Liver (tissue), 7 donors: ENCODE measurements at regions not wholly inside any gene's neighbourhood (a gene's known extent, or its start where the extent isn't known, plus 50 kb on each side); places are given as distances from the start of the nearest gene placed in this dataset.

Experiments
- DNase-seq: peaks from one replicate; pipeline ENCODE4 v3.0.0-alpha.2; 2017; ENCODE audit warnings: low spot score
- H3K27ac ChIP-seq, 2 donors: one replicate each; pipeline ENCODE4 v1.7.0; 2013; ENCODE audit warnings: inconsistent platforms in 2 of 2, low read length in 2 of 2, control low read depth in 1 of 2, low read depth in 1 of 2, mild to moderate bottlenecking in 1 of 2
- H3K27me3 ChIP-seq, 4 donors: one replicate each; pipeline versions ENCODE4 v1.6.1 to v1.7.0; 2013; ENCODE audit warnings: low read length in 3 of 4, inconsistent platforms in 1 of 4, mild to moderate bottlenecking in 1 of 4, moderate library complexity in 1 of 4; ENCODE audit not compliant: control insufficient read depth in 4 of 4, insufficient read depth in 4 of 4
- H3K36me3 ChIP-seq, 4 donors: one replicate each; pipeline versions ENCODE4 v1.6.1 to v1.7.0; 2013; ENCODE audit warnings: low read length in 3 of 4, mild to moderate bottlenecking in 3 of 4, low read depth in 1 of 4, moderate library complexity in 1 of 4; ENCODE audit not compliant: control insufficient read depth in 4 of 4, insufficient read depth in 3 of 4
- H3K4me1 ChIP-seq, 4 donors: one replicate each; pipeline versions ENCODE4 v1.6.1 to v1.7.0; 2013; ENCODE audit warnings: low read length in 3 of 4, mild to moderate bottlenecking in 3 of 4, moderate library complexity in 1 of 4; ENCODE audit not compliant: control insufficient read depth in 4 of 4, insufficient read depth in 4 of 4
- H3K4me3 ChIP-seq, 3 donors: one replicate each; pipeline versions ENCODE4 v1.6.1 to v1.7.0; 2013; ENCODE audit warnings: low read length in 3 of 3, control low read depth in 1 of 3, low read depth in 1 of 3, mild to moderate bottlenecking in 1 of 3
- H3K9ac ChIP-seq, 2 donors: one replicate each; pipeline ENCODE4 v1.7.0; 2013; ENCODE audit warnings: low read length in 2 of 2, mild to moderate bottlenecking in 2 of 2, moderate library complexity in 2 of 2, control low read depth in 1 of 2, low read depth in 1 of 2
- H3K9me3 ChIP-seq, 4 donors: one replicate each; pipeline versions ENCODE4 v1.6.1 to v1.7.0; 2013; ENCODE audit warnings: low read length in 3 of 4; ENCODE audit not compliant: control insufficient read depth in 4 of 4
- ATF3 ChIP-seq: IDR thresholded peaks from 2 replicates; pipeline ENCODE4 v1.6.1; 2016; ENCODE audit warnings: antibody characterized with exemption
- EGR1 ChIP-seq, 2 donors: IDR thresholded peaks; 2 replicates each; pipeline ENCODE4 v1.6.1; 2016 to 2018; ENCODE audit warnings: antibody characterized with exemption in 2 of 2, low read depth in 2 of 2
- FOXA1 ChIP-seq: IDR thresholded peaks from 2 replicates; pipeline ENCODE4 v1.6.1; 2016; ENCODE audit warnings: antibody characterized with exemption
- FOXA2 ChIP-seq: IDR thresholded peaks from 2 replicates; pipeline ENCODE4 v1.6.1; 2016; ENCODE audit warnings: antibody characterized with exemption
- GABPA ChIP-seq, 2 donors: IDR thresholded peaks in 1 of 2; conservative IDR thresholded peaks in 1 of 2; 2 replicates each; pipeline ENCODE4 v1.6.1; 2016; ENCODE audit warnings: antibody characterized with exemption in 2 of 2, mild to moderate bottlenecking in 1 of 2, moderate library complexity in 1 of 2
- HNF4A ChIP-seq, 2 donors: conservative IDR thresholded peaks; 2 replicates each; pipeline ENCODE4 v1.6.1; 2016; ENCODE audit warnings: antibody characterized with exemption in 2 of 2, mild to moderate bottlenecking in 2 of 2
- HNF4G ChIP-seq: IDR thresholded peaks from 2 replicates; pipeline ENCODE4 v1.6.1; 2016; ENCODE audit warnings: antibody characterized with exemption
- JUND ChIP-seq, 2 donors: IDR thresholded peaks; 2 replicates each; pipeline ENCODE4 v1.6.1; 2016; ENCODE audit warnings: antibody characterized with exemption in 2 of 2
- MAX ChIP-seq: IDR thresholded peaks from 2 replicates; pipeline ENCODE4 v1.6.1; 2016; ENCODE audit warnings: antibody characterized with exemption
- RAD21 ChIP-seq, 2 donors: IDR thresholded peaks; 2 replicates each; pipeline ENCODE4 v1.6.1; 2016; ENCODE audit warnings: antibody characterized with exemption in 2 of 2, mild to moderate bottlenecking in 2 of 2
- REST ChIP-seq: IDR thresholded peaks from 2 replicates; pipeline ENCODE4 v1.6.1; 2016; ENCODE audit warnings: antibody characterized with exemption, mild to moderate bottlenecking
- RXRA ChIP-seq, 2 donors: IDR thresholded peaks; 2 replicates each; pipeline ENCODE4 v1.6.1; 2017 to 2018; ENCODE audit warnings: antibody characterized with exemption in 2 of 2, mild to moderate bottlenecking in 1 of 2
- SP1 ChIP-seq: IDR thresholded peaks from 2 replicates; pipeline ENCODE4 v1.6.1; 2018; ENCODE audit warnings: antibody characterized with exemption, mild to moderate bottlenecking
- TAF1 ChIP-seq: conservative IDR thresholded peaks from 2 replicates; pipeline ENCODE4 v1.6.1; 2016; ENCODE audit warnings: antibody characterized with exemption, mild to moderate bottlenecking
- YY1 ChIP-seq: IDR thresholded peaks from 2 replicates; pipeline ENCODE4 v1.6.1; 2016; ENCODE audit warnings: antibody characterized with exemption, mild to moderate bottlenecking
- ZBTB33 ChIP-seq: IDR thresholded peaks from 2 replicates; pipeline ENCODE4 v1.6.1; 2016; ENCODE audit warnings: antibody characterized with exemption
- WGBS: extraction: QIAGEN DNeasy Blood & Tissue Kit; methylation state at CpG from one replicate; pipeline ENCODE4 v1.1.7; 2013; 5-methylcytosine and 5-hydroxymethylcytosine counted together
- donor health status: healthy.
- donor health status: healthy.
- donor health status: healthy.
- donor health status: healthy.

- Histone ChIP-seq H3K4me1 (no peaks in the 10 kb centered on the region), H3K27ac (no peak overlapping the region), H3K9me3 (peaks cover 0 to 6% (median 3%) of the 10 kb centered on the region in 4 donors), H3K9ac (no peak overlapping the region), H3K4me3 (no peak overlapping the region), H3K27me3 (peaks cover 0 to 2% (median 0%) of the 10 kb centered on the region in 4 donors), H3K36me3 (no peaks in the 10 kb centered on the region)
- no peak for DNase-seq
- TF ChIP-seq GABPA (IDR thresholded peaks at IDR 0.05 in 1 of 2, conservative IDR thresholded peaks at IDR 0.05 in 1 of 2) (no peak), SP1 (no peak), RAD21 (IDR thresholded peaks at IDR 0.05) (no peak), ATF3 (no peak), HNF4A (conservative IDR thresholded peaks at IDR 0.05) (no peak), MAX (no peak), REST (no peak), FOXA1 (no peak), HNF4G (no peak), TAF1 (no peak), ZBTB33 (no peak), EGR1 (IDR thresholded peaks at IDR 0.05; ENCODE audit: low read depth in 2 of 2) (no peak), YY1 (no peak), FOXA2 (no peak), JUND (IDR thresholded peaks at IDR 0.05) (no peak)
- WGBS: 67% methylated on average over 3 of the region's 3 CpGs
These were observed 742.5 kb downstream of the TBC1D22A start for GRCh38 chr22:47504962-47505361.

GRCh38 chr22:47498969-47499495 lies 736.6 kb downstream of the TBC1D22A start:
- no peak overlapping the region for H3K4me3 ChIP-seq
- no peak overlapping the region for H3K9ac ChIP-seq
- DNase-seq: no peak
- TF ChIP-seq RXRA (IDR thresholded peaks at IDR 0.05) (no peak), HNF4G (no peak)
- no peaks in the 10 kb centered on the region for H3K36me3 ChIP-seq
- 69% methylated on average over 8 of the region's 8 CpGs for WGBS
- H3K4me1 ChIP-seq: no peaks in the 10 kb centered on the region
- no peak overlapping the region for H3K27ac ChIP-seq
- H3K27me3 ChIP-seq: peaks cover 0 to 5% (median 0%) of the 10 kb centered on the region in 4 donors
- peaks cover 0 to 12% (median 5%) of the 10 kb centered on the region in 4 donors for H3K9me3 ChIP-seq
